ENCODE measurements at regions not wholly inside any gene's neighbourhood (a gene's known extent, or its start where the extent isn't known, plus 50 kb on each side); places are given as distances from the start of the nearest gene placed in this dataset.

DNA sequence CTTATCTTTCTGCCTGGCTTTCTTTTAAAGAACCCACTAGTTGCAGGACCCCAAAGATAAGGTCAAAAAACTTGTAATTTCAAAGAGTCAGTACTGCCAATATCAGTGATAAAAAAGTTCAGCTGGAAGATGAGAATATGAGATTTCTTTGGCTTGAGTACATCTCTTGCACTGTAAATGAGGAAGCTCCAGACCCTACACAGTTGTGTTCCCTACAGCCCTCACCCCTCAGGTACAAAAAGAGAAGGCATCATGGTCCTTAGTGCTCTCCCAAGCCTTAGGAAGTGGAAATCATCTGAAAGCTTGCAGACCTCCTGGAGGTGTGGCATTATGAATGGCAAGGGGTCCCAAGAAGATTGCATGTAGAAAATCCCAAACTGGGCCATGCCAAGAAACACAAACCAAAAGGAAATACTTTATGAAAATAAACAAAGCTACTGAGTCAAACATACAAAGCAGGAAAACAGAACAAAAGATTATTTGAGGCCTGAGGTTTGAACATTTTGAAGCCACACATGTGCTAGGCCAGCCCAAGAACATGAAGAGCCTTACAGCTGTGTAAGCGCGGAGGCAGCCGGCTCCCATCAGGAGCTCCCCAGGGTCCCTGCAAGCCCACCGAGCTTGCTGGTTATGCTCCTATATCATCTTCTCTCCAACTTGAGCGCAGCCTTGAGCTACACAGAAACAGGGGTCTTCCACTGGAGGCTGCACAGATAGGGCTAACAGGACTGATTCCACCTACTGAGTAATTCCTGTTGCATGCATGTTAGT, 217.0 kb downstream of the OSR1 start:
- TF ChIP-seq, protein P1, sequence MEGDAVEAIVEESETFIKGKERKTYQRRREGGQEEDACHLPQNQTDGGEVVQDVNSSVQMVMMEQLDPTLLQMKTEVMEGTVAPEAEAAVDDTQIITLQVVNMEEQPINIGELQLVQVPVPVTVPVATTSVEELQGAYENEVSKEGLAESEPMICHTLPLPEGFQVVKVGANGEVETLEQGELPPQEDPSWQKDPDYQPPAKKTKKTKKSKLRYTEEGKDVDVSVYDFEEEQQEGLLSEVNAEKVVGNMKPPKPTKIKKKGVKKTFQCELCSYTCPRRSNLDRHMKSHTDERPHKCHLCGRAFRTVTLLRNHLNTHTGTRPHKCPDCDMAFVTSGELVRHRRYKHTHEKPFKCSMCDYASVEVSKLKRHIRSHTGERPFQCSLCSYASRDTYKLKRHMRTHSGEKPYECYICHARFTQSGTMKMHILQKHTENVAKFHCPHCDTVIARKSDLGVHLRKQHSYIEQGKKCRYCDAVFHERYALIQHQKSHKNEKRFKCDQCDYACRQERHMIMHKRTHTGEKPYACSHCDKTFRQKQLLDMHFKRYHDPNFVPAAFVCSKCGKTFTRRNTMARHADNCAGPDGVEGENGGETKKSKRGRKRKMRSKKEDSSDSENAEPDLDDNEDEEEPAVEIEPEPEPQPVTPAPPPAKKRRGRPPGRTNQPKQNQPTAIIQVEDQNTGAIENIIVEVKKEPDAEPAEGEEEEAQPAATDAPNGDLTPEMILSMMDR (IDR thresholded peaks at IDR 0.05), result no peak
- TF ChIP-seq POLR2AphosphoS5 (IDR thresholded peaks at IDR 0.05), result no peak

Measured in gastroesophageal sphincter (tissue), 3 donors.